ENCODE measurements at regions not wholly inside any gene's neighbourhood (a gene's known extent, or its start where the extent isn't known, plus 50 kb on each side); places are given as distances from the start of the nearest gene placed in this dataset.

GRCh38 chr13:73827434-73827833 is 306.8 kb downstream of the KLF12 start:
- in situ Hi-C loops (cut with HindIII; ENCODE audit: low sequenced_read_pairs): no loop called here
- no peak for DNase-seq (ENCODE audit: low read depth, low spot score)
- H3K4me3 ChIP-seq (ENCODE audit: low read depth, low read length): no peak overlapping the region
- no peak for TF ChIP-seq CTCF (IDR thresholded peaks at IDR 0.05; ENCODE audit: low read depth, low read length)

GRCh38 chr13:73825143-73825542 is 309.1 kb downstream of the KLF12 start:
- in situ Hi-C loops (cut with HindIII; ENCODE audit: low sequenced_read_pairs): no loop called here
- no peak for DNase-seq (ENCODE audit: low read depth, low spot score)
- H3K4me3 ChIP-seq (ENCODE audit: low read depth, low read length): no peak overlapping the region
- TF ChIP-seq CTCF (IDR thresholded peaks at IDR 0.05; ENCODE audit: low read depth, low read length): no peak

GRCh38 chr13:73822668-73823592 is 311.3 kb downstream of the KLF12 start:
- TF ChIP-seq CTCF (IDR thresholded peaks at IDR 0.05; ENCODE audit: low read depth, low read length): no peak
- DNase-seq (ENCODE audit: low read depth, low spot score): no peak
- in situ Hi-C loops (cut with HindIII; ENCODE audit: low sequenced_read_pairs): no loop called here
- no peak overlapping the region for H3K4me3 ChIP-seq (ENCODE audit: low read depth, low read length)

- no peak for DNase-seq (ENCODE audit: low read depth, low spot score)
- no peak overlapping the region for H3K4me3 ChIP-seq (ENCODE audit: low read depth, low read length)
- in situ Hi-C loops (cut with HindIII; ENCODE audit: low sequenced_read_pairs): no loop called here
- TF ChIP-seq CTCF (IDR thresholded peaks at IDR 0.05; ENCODE audit: low read depth, low read length): no peak
Observed at GRCh38 chr13:73820688-73821087, 313.5 kb downstream of the KLF12 start.

- H3K4me3 ChIP-seq (ENCODE audit: low read depth, low read length): no peak overlapping the region
- no peak for TF ChIP-seq CTCF (IDR thresholded peaks at IDR 0.05; ENCODE audit: low read depth, low read length)
- DNase-seq (ENCODE audit: low read depth, low spot score): no peak
- in situ Hi-C loops (cut with HindIII; ENCODE audit: low sequenced_read_pairs): no loop called here
Observed at GRCh38 chr13:73820285-73820684, 313.9 kb downstream of the KLF12 start.

- no peak for TF ChIP-seq CTCF (IDR thresholded peaks at IDR 0.05; ENCODE audit: low read depth, low read length)
- DNase-seq (ENCODE audit: low read depth, low spot score): no peak
- in situ Hi-C loops (cut with HindIII; ENCODE audit: low sequenced_read_pairs): no loop called here
- no peak overlapping the region for H3K4me3 ChIP-seq (ENCODE audit: low read depth, low read length)
Observed at GRCh38 chr13:73819711-73820110, 314.5 kb downstream of the KLF12 start.
